ENCODE measurements at regions not wholly inside any gene's neighbourhood (a gene's known extent, or its start where the extent isn't known, plus 50 kb on each side); places are given as distances from the start of the nearest gene placed in this dataset.
"Not testable (repeated sequence)": the region's sequence is repeated elsewhere in the genome, so short reads cannot be mapped to it uniquely, and the experiment has no call there.

DNA sequence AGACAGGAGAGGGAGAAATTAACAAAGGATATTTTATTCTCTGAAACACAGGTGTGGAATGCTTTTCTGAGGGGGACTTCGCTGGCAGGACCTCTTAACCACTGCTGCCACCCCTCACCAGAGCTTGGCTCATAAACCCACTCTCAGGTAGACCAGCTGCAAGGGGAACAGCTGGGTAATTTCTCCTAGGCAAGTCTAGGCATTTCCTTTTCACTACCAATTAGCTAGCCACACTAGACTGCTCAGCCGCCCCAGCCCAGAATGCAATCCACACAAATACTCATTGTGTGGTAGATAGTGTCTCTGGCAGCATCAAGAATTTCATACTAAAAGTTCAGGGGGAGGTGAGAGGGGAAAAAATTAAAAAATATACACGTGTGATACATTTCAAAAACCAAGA, 267.6 kb upstream of the ID4 start:
- no peak for DNase-seq

- no peak for DNase-seq
Observed at GRCh38 chr6:19571176-19571575, 266.0 kb upstream of the ID4 start.

- DNase-seq = no peak
Observed at GRCh38 chr6:19578481-19578880, 258.7 kb upstream of the ID4 start.

- DNase-seq = not testable (repeated sequence)
Observed at GRCh38 chr6:19584207-19584606, 253.0 kb upstream of the ID4 start.

GRCh38 chr6:19587238-19587942, 249.8 kb upstream of the ID4 start:
- no peak for DNase-seq

GRCh38 chr6:19590501-19591131, 246.6 kb upstream of the ID4 start:
- DNase-seq = no peak

DNA sequence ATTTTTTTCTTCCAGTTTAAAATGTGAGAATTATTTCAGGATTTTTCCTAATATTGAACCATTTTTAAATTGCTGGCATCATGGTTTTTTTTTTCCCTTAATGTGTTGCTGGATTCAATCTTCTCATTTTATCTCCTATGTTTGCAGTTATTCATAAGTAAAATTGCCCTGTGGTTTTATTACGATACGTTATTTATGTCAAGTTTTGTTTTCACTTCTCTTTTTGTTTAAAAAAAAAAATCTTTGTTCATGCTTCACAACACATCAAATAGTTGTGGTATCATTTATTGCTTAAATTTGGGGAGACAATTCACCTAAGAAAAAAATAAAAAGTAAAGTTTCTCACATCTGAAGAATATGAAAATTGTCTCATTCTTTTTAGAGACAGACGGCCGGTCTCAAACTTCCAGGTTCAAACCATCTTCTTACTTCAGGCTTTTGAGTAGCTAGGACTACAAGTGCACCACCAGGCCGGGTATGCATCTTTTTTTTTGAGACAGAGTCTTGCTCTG, 239.3 kb upstream of the ID4 start:
- no peak for DNase-seq

GRCh38 chr6:19599796-19600464, 237.2 kb upstream of the ID4 start:
- DNase-seq = no peak

DNA sequence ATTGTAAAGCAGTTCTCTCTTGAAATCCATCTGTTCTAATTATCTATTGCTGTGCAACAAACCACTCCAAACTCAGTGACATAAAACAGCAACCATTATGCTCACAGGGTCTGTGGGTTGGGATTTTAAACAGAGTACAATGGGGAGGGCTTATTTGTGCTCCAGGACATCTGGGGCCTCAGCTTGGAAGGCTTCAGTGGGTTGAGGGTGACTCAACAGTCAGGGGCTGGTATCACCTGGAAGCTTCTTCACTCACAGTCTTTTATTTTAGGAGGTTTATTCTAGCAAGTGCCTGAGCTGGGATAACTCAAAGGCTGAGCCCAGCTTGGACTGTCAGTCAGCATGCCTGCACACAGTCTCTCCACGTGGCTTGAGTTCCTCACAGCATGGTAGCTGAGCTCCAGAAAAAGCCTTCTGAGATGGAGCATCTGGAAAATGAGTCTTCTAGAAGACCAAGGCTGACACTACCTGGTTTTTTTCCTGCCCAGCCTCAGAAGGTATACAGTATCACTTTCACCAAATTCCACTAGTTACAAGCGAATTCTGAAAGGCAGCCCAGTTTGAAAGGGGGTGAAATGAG, 234.6 kb upstream of the ID4 start:
- DNase-seq = no peak

DNA sequence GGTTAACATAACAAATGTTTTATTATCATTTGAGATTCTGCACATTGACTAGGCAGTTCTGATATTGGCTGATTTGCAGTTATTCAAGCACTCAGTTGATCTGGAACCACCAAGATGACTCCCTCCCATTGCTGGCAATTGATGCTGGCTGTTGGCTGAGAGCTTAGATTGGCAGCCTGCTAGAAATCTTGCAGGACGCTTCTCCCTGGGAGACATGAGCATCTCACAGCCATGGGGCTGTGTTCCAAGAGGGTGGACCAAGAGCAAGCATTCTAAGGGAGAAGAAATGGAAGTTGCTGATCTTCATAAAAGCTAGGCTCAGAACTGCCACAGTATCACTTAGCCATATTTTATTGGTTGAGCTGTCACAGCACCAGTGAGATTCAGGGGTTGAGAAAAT, 233.4 kb upstream of the ID4 start:
- no peak for DNase-seq

DNA sequence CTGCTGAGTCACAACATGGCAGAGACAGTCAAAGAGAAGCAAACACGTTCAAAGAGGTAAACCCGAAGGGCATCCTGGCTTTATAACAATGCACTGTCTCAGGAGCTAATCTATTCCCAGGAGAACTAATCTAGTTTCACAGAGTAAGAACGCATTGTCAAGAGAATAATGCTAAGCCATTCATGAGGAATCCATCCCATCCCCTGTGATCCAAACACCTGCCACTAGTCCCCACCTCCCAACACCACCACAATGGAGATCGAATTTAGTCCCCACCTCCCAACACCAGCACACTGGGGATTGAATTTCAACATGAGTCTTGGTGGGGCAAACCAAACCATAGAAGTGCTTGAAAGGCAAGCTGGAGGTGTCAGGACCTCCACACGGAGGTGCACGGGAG, 231.5 kb upstream of the ID4 start:
- no peak for DNase-seq

DNA sequence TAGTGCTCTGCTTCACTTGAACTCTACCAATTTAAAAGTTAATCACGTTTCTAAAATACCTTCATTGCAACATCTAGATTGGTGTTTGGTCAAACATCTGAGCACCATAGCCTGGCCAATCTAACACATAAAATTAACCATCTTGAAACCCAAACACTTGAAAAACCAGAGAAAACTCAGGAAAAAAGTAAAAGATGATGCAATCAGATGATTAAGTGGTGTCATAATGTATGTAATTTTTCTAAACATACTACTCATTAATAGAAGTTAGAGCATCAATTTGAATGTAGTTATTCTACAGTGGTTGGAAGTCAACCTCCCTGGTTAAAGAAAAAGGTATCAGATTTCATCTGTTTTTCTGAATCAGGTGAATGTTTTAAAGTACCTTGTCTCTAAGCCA, 228.6 kb upstream of the ID4 start:
- DNase-seq = no peak

- no peak for DNase-seq
Observed at GRCh38 chr6:19609972-19610641, 227.1 kb upstream of the ID4 start.

- not testable (repeated sequence) for DNase-seq
Observed at GRCh38 chr6:19612672-19613466, 224.3 kb upstream of the ID4 start.

DNA sequence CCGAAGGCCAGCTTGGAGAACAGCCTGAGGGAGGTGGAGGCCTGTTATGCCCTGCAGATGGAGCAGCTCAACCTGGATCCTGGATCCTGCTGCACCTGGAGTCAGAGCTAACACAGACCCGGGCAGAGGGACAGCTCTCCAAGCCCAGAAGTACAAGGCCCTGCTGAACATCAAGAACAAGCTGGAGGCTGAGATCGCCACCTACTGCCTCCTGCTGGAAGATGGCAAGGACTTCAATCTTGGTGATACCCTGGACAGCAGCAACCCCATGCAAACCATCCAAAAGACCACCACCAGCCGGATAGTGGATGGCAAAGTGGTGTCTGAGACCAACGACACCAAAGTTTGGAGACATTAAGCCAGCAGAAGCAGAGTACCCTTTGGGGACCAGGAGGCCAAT, 223.5 kb upstream of the ID4 start:
- DNase-seq = no peak

GRCh38 chr6:19616022-19616421, 221.1 kb upstream of the ID4 start:
- no peak for DNase-seq

GRCh38 chr6:19632230-19632629, 204.9 kb upstream of the ID4 start:
- no peak for DNase-seq

- no peak for DNase-seq
Observed at GRCh38 chr6:19632786-19633185, 204.4 kb upstream of the ID4 start.

GRCh38 chr6:19635728-19636127, 201.4 kb upstream of the ID4 start:
- no peak for DNase-seq

DNA sequence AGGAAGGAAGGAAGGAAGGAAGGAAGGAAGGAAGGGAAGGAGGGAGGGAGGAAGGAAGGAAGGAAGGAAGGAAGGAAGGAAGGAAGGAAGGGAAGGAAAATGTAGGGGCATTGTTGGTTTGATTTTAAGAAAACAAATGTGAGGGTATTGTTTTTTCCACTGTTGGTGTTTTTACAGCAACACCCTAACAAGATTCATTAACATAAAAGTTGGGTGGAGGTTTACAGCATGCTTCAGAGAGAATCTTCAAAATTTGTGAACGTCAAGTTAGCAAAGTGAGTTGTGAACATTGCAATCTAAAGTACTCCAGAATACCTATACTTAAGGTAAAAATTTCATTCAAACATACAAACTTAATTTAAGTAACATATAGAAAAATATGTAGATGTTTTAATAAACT, 200.2 kb upstream of the ID4 start:
- DNase-seq = no peak

DNA sequence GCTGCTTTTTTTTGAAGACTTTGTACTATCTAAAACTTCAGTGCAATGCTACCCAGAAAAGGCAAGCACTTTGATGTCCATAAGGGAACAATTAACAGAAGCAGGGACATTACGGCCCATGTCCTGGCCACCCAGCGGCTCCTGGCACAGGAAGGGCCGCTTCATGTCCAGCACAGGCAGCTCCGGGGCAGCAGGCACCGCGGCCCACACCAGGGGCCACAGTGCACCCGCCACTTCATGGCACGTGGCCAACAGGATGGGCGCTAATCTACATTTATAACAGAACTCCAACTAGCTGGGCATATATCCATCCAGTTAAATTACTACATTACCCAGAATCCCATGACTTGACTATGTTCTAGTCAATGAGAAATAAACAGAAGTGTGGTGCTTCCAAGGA, 198.2 kb upstream of the ID4 start:
- DNase-seq = no peak

DNA sequence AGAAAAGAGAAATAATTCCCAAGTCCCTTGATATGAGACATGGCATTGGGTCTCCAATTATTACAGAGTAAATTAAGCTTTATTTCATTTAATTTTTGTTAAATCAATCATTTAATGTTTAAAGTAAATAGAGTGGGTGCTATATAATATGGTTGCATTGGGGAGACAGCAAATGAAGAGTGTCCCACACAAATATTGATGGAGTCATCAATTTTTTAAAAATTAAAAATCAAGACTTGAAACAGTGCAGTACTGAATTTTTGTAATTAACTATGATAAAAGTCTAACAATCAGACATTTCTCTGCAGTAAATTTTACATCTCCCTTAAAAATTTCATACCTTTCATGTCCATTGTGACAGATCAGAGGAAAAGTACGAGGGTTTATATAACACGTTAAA, 193.9 kb upstream of the ID4 start:
- DNase-seq = no peak

Measured in CD4-positive, alpha-beta T cell treated with Interleukin-10 for 1 hour (primary cell).